HEK293T (cell line): ENCODE measurements at regions not wholly inside any gene's neighbourhood (a gene's known extent, or its start where the extent isn't known, plus 50 kb on each side); places are given as distances from the start of the nearest gene placed in this dataset.
"Not testable (repeated sequence)": the region's sequence is repeated elsewhere in the genome, so short reads cannot be mapped to it uniquely, and the experiment has no call there.

Experiments used
- CTCF ChIA-PET: fragments of 350-600 bp; formaldehyde crosslinking; extraction: SDS; loops from one replicate; lab custom pipeline; 2021; ENCODE audit warnings: antibody characterized with exemption, inconsistent platforms; lab: Yijun Ruan, JAX
- POLR2A ChIA-PET: fragments of 350-600 bp; formaldehyde crosslinking; extraction: SDS; loops from one replicate; lab custom pipeline; 2020; ENCODE audit warnings: antibody characterized with exemption, inconsistent platforms; lab: Yijun Ruan, JAX
- DNase-seq: peaks from one replicate; pipeline ENCODE4 v3.0.0; 2012; ENCODE audit warnings: mixed read lengths; ENCODE audit errors: extremely low spot score
- ARNT ChIP-seq: fragments of 450-650 bp; IDR thresholded peaks from 2 replicates; pipeline ENCODE4 v1.6.1; 2017; ENCODE audit warnings: mild to moderate bottlenecking
- BHLHE40 ChIP-seq: fragments of 450-650 bp; IDR thresholded peaks from 2 replicates; pipeline ENCODE4 v1.6.1; 2016; ENCODE audit warnings: mild to moderate bottlenecking, moderate library complexity, borderline replicate concordance
- CTBP1 ChIP-seq: fragments of 450-650 bp; IDR thresholded peaks from 2 replicates; pipeline ENCODE4 v1.6.1; 2016; ENCODE audit warnings: borderline replicate concordance
- ELF4 ChIP-seq: fragments of 450-650 bp; IDR thresholded peaks from 2 replicates; pipeline ENCODE4 v1.6.1; 2017; ENCODE audit warnings: antibody characterized with exemption
- FOXA1 ChIP-seq: fragments of 450-650 bp; IDR thresholded peaks from 2 replicates; pipeline ENCODE4 v1.6.1; 2016; ENCODE audit warnings: mild to moderate bottlenecking
- FOXK2 ChIP-seq: fragments of 450-650 bp; IDR thresholded peaks from 2 replicates; pipeline ENCODE4 v1.6.1; 2016; ENCODE audit warnings: mild to moderate bottlenecking
- FOXM1 ChIP-seq: fragments of 450-650 bp; IDR thresholded peaks from 2 replicates; pipeline ENCODE4 v1.6.1; 2017; ENCODE audit warnings: mild to moderate bottlenecking, borderline replicate concordance
- HDGF ChIP-seq: fragments of 450-650 bp; IDR thresholded peaks from 2 replicates; pipeline ENCODE4 v1.6.1; 2017; ENCODE audit warnings: antibody characterized with exemption, borderline replicate concordance
- L3MBTL2 ChIP-seq: fragments of 450-650 bp; conservative IDR thresholded peaks from 2 replicates; pipeline ENCODE4 v1.6.1; 2016; ENCODE audit warnings: mild to moderate bottlenecking
- LEF1 ChIP-seq: fragments of 450-650 bp; IDR thresholded peaks from 2 replicates; pipeline ENCODE4 v1.6.1; 2017; ENCODE audit warnings: mild to moderate bottlenecking, borderline replicate concordance
- NFRKB ChIP-seq: fragments of 450-650 bp; IDR thresholded peaks from 2 replicates; pipeline ENCODE4 v1.6.1; 2016; ENCODE audit warnings: mild to moderate bottlenecking, moderate library complexity
- PKNOX1 ChIP-seq: fragments of 450-650 bp; IDR thresholded peaks from 2 replicates; pipeline ENCODE4 v1.6.1; 2016
- SP1 ChIP-seq: fragments of 450-650 bp; IDR thresholded peaks from 2 replicates; pipeline ENCODE4 v1.6.1; 2017
- SUZ12 ChIP-seq: fragments of 450-650 bp; IDR thresholded peaks from 2 replicates; pipeline ENCODE4 v1.6.1; 2016; ENCODE audit warnings: mild to moderate bottlenecking
- TARDBP ChIP-seq: fragments of 450-650 bp; IDR thresholded peaks from 2 replicates; pipeline ENCODE4 v1.6.1; 2016
- ZNF384 ChIP-seq: fragments of 450-650 bp; IDR thresholded peaks from 2 replicates; pipeline ENCODE4 v1.6.1; 2016

GRCh38 chr9:26502311-26502710 is 390.3 kb downstream of the CAAP1 start:
- no peak for TF ChIP-seq CTBP1
- TF ChIP-seq PKNOX1, result no peak
- no peak for TF ChIP-seq L3MBTL2
- TF ChIP-seq BHLHE40, result no peak
- TF ChIP-seq FOXA1, result no peak
- no peak for TF ChIP-seq FOXK2
- no peak for TF ChIP-seq ELF4
- TF ChIP-seq FOXM1, result no peak
- TF ChIP-seq SP1, result no peak
- no peak for TF ChIP-seq LEF1
- TF ChIP-seq TARDBP, result no peak
- CTCF ChIA-PET, result no interaction called here
- no peak for DNase-seq
- POLR2A ChIA-PET, result no interaction called here

- CTCF ChIA-PET, result no interaction called here
- POLR2A ChIA-PET, result no interaction called here
- no peak for DNase-seq
- no peak for TF ChIP-seq SUZ12
- no peak for TF ChIP-seq FOXA1
- TF ChIP-seq NFRKB, result no peak
- no peak for TF ChIP-seq HDGF
- TF ChIP-seq ELF4, result no peak
- TF ChIP-seq CTBP1, result no peak
- no peak for TF ChIP-seq FOXK2
- TF ChIP-seq L3MBTL2, result no peak
- TF ChIP-seq ARNT, result no peak
- TF ChIP-seq LEF1, result no peak
- no peak for TF ChIP-seq TARDBP
- TF ChIP-seq FOXM1, result no peak
- no peak for TF ChIP-seq BHLHE40
- no peak for TF ChIP-seq SP1
- no peak for TF ChIP-seq ZNF384
- TF ChIP-seq PKNOX1, result no peak
Measured at GRCh38 chr9:26500471-26500870, 392.1 kb downstream of the CAAP1 start.

GRCh38 chr9:26492608-26493521 is 399.7 kb downstream of the CAAP1 start:
- POLR2A ChIA-PET, DNase-seq, CTCF ChIA-PET: not testable (repeated sequence)

GRCh38 chr9:26491922-26492607 is 400.5 kb downstream of the CAAP1 start:
- DNase-seq, POLR2A ChIA-PET, CTCF ChIA-PET: not testable (repeated sequence)

- DNase-seq, result no peak
- TF ChIP-seq LEF1 (no peak), PKNOX1 (no peak), ELF4 (no peak), SUZ12 (no peak), FOXK2 (no peak), SP1 (no peak), BHLHE40 (no peak), ZNF384 (no peak), ARNT (no peak), TARDBP (no peak), L3MBTL2 (no peak), FOXA1 (no peak), HDGF (no peak), FOXM1 (no peak), CTBP1 (no peak), NFRKB (no peak)
- ChIA-PET POLR2A (no interaction called here), CTCF (no interaction called here)
Measured at GRCh38 chr9:26483991-26484390, 408.6 kb downstream of the CAAP1 start.

- no peak for DNase-seq
- CTCF ChIA-PET, result no interaction called here
- TF ChIP-seq SP1, result no peak
- no peak for TF ChIP-seq HDGF
- no peak for TF ChIP-seq ELF4
- no peak for TF ChIP-seq PKNOX1
- no peak for TF ChIP-seq BHLHE40
- no peak for TF ChIP-seq TARDBP
- POLR2A ChIA-PET, result no interaction called here
Measured at GRCh38 chr9:26477963-26478362, 414.6 kb downstream of the CAAP1 start.
